Loucy (cell line): ENCODE measurements at regions not wholly inside any gene's neighbourhood (a gene's known extent, or its start where the extent isn't known, plus 50 kb on each side); places are given as distances from the start of the nearest gene placed in this dataset.

Source experiments
- H2AFZ ChIP-seq: fragments of 200-600 bp; sonication (generic); 2 replicates; pipeline ENCODE4 v1.6.0; 2016; ENCODE audit warnings: antibody characterized with exemption, mild to moderate bottlenecking, low read length, moderate library complexity
- H3F3A ChIP-seq: fragments of 200-600 bp; 2 replicates; pipeline ENCODE4 v1.6.0; 2016; ENCODE audit warnings: antibody characterized with exemption, low read depth, mild to moderate bottlenecking
- H3K27me3 ChIP-seq: fragments of 200-600 bp; sonication (generic); 2 replicates; pipeline ENCODE4 v1.6.1; 2014; ENCODE audit warnings: low read length, mild to moderate bottlenecking; ENCODE audit not compliant: insufficient read depth, poor library complexity, severe bottlenecking
- H3K36me3 ChIP-seq: fragments of 200-600 bp; sonication (generic); 2 replicates; pipeline ENCODE4 v1.6.1; 2016; ENCODE audit warnings: low read length; ENCODE audit not compliant: insufficient read depth
- H3K4me1 ChIP-seq: fragments of 200-600 bp; sonication (generic); 2 replicates; pipeline ENCODE4 v1.5.1; 2014; ENCODE audit warnings: low read length, mild to moderate bottlenecking; ENCODE audit not compliant: insufficient read depth, poor library complexity, severe bottlenecking
- H3K4me2 ChIP-seq: fragments of 200-600 bp; sonication (generic); 2 replicates; pipeline ENCODE4 v1.6.0; 2014; ENCODE audit warnings: antibody characterized with exemption, low read length, low read depth, mild to moderate bottlenecking; ENCODE audit not compliant: poor library complexity, severe bottlenecking
- H3K4me3 ChIP-seq: fragments of 200-600 bp; sonication (generic); 2 replicates; pipeline ENCODE4 v1.5.1; 2014; ENCODE audit warnings: low read length, mild to moderate bottlenecking, mixed read lengths; ENCODE audit not compliant: poor library complexity, severe bottlenecking
- H3K79me2 ChIP-seq: fragments of 200-600 bp; sonication (generic); 2 replicates; pipeline ENCODE4 v1.6.1; 2014; ENCODE audit warnings: low read length; ENCODE audit not compliant: insufficient read depth
- H3K9ac ChIP-seq: fragments of 200-600 bp; sonication (generic); 2 replicates; pipeline ENCODE4 v1.6.0; 2014; ENCODE audit warnings: mild to moderate bottlenecking, low read depth, low read length, moderate library complexity; ENCODE audit not compliant: poor library complexity, severe bottlenecking
- H3K9me2 ChIP-seq: fragments of 200-600 bp; sonication (generic); replicated peaks from 2 replicates; pipeline ENCODE4 v1.6.1; 2016; ENCODE audit warnings: low read depth, low read length, mixed read lengths
- H3K9me3 ChIP-seq: fragments of 200-600 bp; sonication (generic); 2 replicates; pipeline ENCODE4 v1.6.1; 2014; ENCODE audit warnings: mild to moderate bottlenecking, antibody characterized with exemption, low read length, low read depth; ENCODE audit not compliant: insufficient read depth
- H4K20me1 ChIP-seq: fragments of 200-600 bp; sonication (generic); 2 replicates; pipeline ENCODE4 v1.6.0; 2014; ENCODE audit warnings: antibody characterized with exemption, low read length, mild to moderate bottlenecking; ENCODE audit not compliant: insufficient read depth, poor library complexity, severe bottlenecking
- EZH2phosphoT487 ChIP-seq: fragments of 200-600 bp; IDR thresholded peaks from 2 replicates; pipeline ENCODE4 v1.6.1; 2018; ENCODE audit warnings: antibody characterized with exemption, mild to moderate bottlenecking, moderate library complexity, borderline replicate concordance
- TF ChIP-seq, protein P1 (sequence below): fragments of 200-600 bp; sonication (generic); conservative IDR thresholded peaks from 2 replicates; pipeline ENCODE4 v1.5.1; 2014; ENCODE audit warnings: mild to moderate bottlenecking, antibody characterized with exemption, low read length

DNA sequence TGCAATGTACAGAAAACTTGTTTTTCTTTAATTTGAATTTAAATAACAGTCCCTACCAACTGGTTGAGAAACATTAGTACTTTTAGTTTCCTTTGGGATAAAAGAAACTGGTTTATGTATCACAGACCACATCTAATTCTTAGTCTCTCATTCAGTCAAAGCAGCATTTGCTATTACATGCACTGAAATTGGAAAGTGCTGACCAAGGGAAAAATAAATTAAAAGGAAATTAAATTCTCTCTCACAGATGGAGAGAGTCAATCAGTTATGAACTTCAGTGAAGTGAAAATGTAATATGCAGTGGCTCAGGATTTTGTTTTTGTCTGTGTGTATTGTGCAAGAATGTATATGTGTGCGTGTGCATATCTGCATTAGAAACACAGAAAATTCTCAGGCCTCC lies 121.7 kb downstream of the TUSC1 start:
- no peak overlapping the region for H3K9ac ChIP-seq
- no peaks in the 10 kb centered on the region for H3K4me1 ChIP-seq
- H3F3A ChIP-seq, result no peaks in the 10 kb centered on the region
- H3K4me2 ChIP-seq, result no peak overlapping the region
- TF ChIP-seq, protein P1, sequence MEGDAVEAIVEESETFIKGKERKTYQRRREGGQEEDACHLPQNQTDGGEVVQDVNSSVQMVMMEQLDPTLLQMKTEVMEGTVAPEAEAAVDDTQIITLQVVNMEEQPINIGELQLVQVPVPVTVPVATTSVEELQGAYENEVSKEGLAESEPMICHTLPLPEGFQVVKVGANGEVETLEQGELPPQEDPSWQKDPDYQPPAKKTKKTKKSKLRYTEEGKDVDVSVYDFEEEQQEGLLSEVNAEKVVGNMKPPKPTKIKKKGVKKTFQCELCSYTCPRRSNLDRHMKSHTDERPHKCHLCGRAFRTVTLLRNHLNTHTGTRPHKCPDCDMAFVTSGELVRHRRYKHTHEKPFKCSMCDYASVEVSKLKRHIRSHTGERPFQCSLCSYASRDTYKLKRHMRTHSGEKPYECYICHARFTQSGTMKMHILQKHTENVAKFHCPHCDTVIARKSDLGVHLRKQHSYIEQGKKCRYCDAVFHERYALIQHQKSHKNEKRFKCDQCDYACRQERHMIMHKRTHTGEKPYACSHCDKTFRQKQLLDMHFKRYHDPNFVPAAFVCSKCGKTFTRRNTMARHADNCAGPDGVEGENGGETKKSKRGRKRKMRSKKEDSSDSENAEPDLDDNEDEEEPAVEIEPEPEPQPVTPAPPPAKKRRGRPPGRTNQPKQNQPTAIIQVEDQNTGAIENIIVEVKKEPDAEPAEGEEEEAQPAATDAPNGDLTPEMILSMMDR, result no peak
- no peak for TF ChIP-seq EZH2phosphoT487
- no peaks in the 10 kb centered on the region for H3K79me2 ChIP-seq
- H3K4me3 ChIP-seq, result no peak overlapping the region
- H3K27me3 ChIP-seq, result no peaks in the 10 kb centered on the region
- no peaks in the 10 kb centered on the region for H3K9me3 ChIP-seq
- H3K9me2 ChIP-seq, result no peaks in the 10 kb centered on the region
- no peak overlapping the region for H2AFZ ChIP-seq
- H3K36me3 ChIP-seq, result no peaks in the 10 kb centered on the region
- H4K20me1 ChIP-seq, result no peaks in the 10 kb centered on the region

DNA sequence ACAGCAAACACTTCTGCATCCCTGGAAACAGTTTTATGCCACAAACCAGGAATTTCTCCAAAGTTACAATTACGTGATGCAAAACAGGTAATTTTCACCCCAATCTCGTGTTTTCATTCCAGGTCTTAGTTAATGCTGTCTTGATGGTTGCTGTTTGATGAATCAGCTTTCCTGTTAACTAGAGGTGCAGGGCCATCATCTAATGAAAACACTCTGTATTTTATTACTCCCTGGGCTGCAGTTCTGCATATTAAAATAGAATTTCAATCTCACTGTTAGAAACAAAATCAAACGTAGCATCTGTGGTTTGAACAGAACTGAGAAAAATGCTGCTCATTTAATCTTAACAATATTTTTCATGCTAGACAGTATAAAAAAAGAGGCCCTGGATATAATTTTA lies 129.4 kb downstream of the TUSC1 start:
- no peak overlapping the region for H3K4me3 ChIP-seq
- H3K9ac ChIP-seq, result no peak overlapping the region
- no peaks in the 10 kb centered on the region for H3F3A ChIP-seq
- H3K36me3 ChIP-seq, result no peaks in the 10 kb centered on the region
- H3K27me3 ChIP-seq, result no peaks in the 10 kb centered on the region
- no peaks in the 10 kb centered on the region for H3K9me3 ChIP-seq
- H3K9me2 ChIP-seq, result no peaks in the 10 kb centered on the region
- TF ChIP-seq EZH2phosphoT487, result no peak
- TF ChIP-seq, protein P1, result no peak
- H2AFZ ChIP-seq, result no peak overlapping the region
- no peaks in the 10 kb centered on the region for H3K79me2 ChIP-seq
- H3K4me2 ChIP-seq, result no peak overlapping the region
- H4K20me1 ChIP-seq, result no peaks in the 10 kb centered on the region
- no peaks in the 10 kb centered on the region for H3K4me1 ChIP-seq

- H3K27me3 ChIP-seq, result no peaks in the 10 kb centered on the region
- H3K9ac ChIP-seq, result no peak overlapping the region
- TF ChIP-seq, protein P1, result no peak
- TF ChIP-seq EZH2phosphoT487, result no peak
- no peaks in the 10 kb centered on the region for H3K9me2 ChIP-seq
- no peaks in the 10 kb centered on the region for H3K79me2 ChIP-seq
- H3K36me3 ChIP-seq, result no peaks in the 10 kb centered on the region
- no peaks in the 10 kb centered on the region for H3F3A ChIP-seq
- H4K20me1 ChIP-seq, result no peaks in the 10 kb centered on the region
- H3K9me3 ChIP-seq, result no peaks in the 10 kb centered on the region
- no peak overlapping the region for H3K4me3 ChIP-seq
- H3K4me1 ChIP-seq, result no peaks in the 10 kb centered on the region
- no peak overlapping the region for H2AFZ ChIP-seq
- no peak overlapping the region for H3K4me2 ChIP-seq
These were observed 134.4 kb downstream of the TUSC1 start for GRCh38 chr9:25543806-25544205.
